Prostate gland (tissue), 2 donors: ENCODE measurements at regions not wholly inside any gene's neighbourhood (a gene's known extent, or its start where the extent isn't known, plus 50 kb on each side); places are given as distances from the start of the nearest gene placed in this dataset.

Source experiments
- CTCF ChIP-seq, 4 experiments: fragments of 200-600 bp in 2 of 4; fragments of 450-650 bp in 2 of 4; sonication (generic) in 2 of 4; IDR thresholded peaks; 1 replicate in 3 of 4; 2 replicates in 1 of 4; pipeline ENCODE4 v1.5.1; 2016 to 2019; ENCODE audit warnings: antibody characterized with exemption in 4 of 4, mild to moderate bottlenecking in 2 of 4, moderate library complexity in 2 of 4
- POLR2AphosphoS5 ChIP-seq: sonication (generic); formaldehyde crosslinking; IDR thresholded peaks from one replicate; pipeline ENCODE4 v1.6.1; 2017; ENCODE audit warnings: antibody characterized with exemption

- TF ChIP-seq CTCF (IDR thresholded peaks at IDR 0.05) (no peak), POLR2AphosphoS5 (no peak)
Measured at GRCh38 chr11:42571878-42572610, 739.8 kb upstream of the API5 start.
